ENCODE measurements at regions not wholly inside any gene's neighbourhood (a gene's known extent, or its start where the extent isn't known, plus 50 kb on each side); places are given as distances from the start of the nearest gene placed in this dataset.

GRCh38 chr15:94107652-94108051 is 123.7 kb upstream of the MCTP2 start:
- no peak for TF ChIP-seq CTCF (IDR thresholded peaks at IDR 0.05; ENCODE audit: low read depth, low read length)
- DNase-seq (ENCODE audit: low read depth in 2 of 2): no peak
- no peak overlapping the region for H3K4me3 ChIP-seq (replicated peaks in 1 of 2; ENCODE audit: low read depth in 2 of 2, low read length in 2 of 2)

- no peak for DNase-seq (ENCODE audit: low read depth in 2 of 2)
- no peak for TF ChIP-seq CTCF (IDR thresholded peaks at IDR 0.05; ENCODE audit: low read depth, low read length)
- H3K4me3 ChIP-seq (replicated peaks in 1 of 2; ENCODE audit: low read depth in 2 of 2, low read length in 2 of 2): no peak overlapping the region
Observed at GRCh38 chr15:94105760-94106159, 125.6 kb upstream of the MCTP2 start.

- no peak overlapping the region for H3K4me3 ChIP-seq (replicated peaks in 1 of 2; ENCODE audit: low read depth in 2 of 2, low read length in 2 of 2)
- no peak for DNase-seq (ENCODE audit: low read depth in 2 of 2)
- TF ChIP-seq CTCF (IDR thresholded peaks at IDR 0.05; ENCODE audit: low read depth, low read length): no peak
Observed at GRCh38 chr15:94100863-94101262, 130.5 kb upstream of the MCTP2 start.

- no peak for TF ChIP-seq CTCF (IDR thresholded peaks at IDR 0.05; ENCODE audit: low read depth, low read length)
- DNase-seq (ENCODE audit: low read depth in 2 of 2): no peak
- no peak overlapping the region for H3K4me3 ChIP-seq (replicated peaks in 1 of 2; ENCODE audit: low read depth in 2 of 2, low read length in 2 of 2)
Observed at GRCh38 chr15:94099574-94099960, 131.8 kb upstream of the MCTP2 start.

- no peak for DNase-seq (ENCODE audit: low read depth in 2 of 2)
- H3K4me3 ChIP-seq (replicated peaks in 1 of 2; ENCODE audit: low read depth in 2 of 2, low read length in 2 of 2): no peak overlapping the region
- no peak for TF ChIP-seq CTCF (IDR thresholded peaks at IDR 0.05; ENCODE audit: low read depth, low read length)
Observed at GRCh38 chr15:94098921-94099573, 132.3 kb upstream of the MCTP2 start.

- H3K4me3 ChIP-seq (replicated peaks in 1 of 2; ENCODE audit: low read depth in 2 of 2, low read length in 2 of 2): no peak overlapping the region
- DNase-seq (ENCODE audit: low read depth in 2 of 2): no peak
- TF ChIP-seq CTCF (IDR thresholded peaks at IDR 0.05; ENCODE audit: low read depth, low read length): no peak
Observed at GRCh38 chr15:94097552-94097951, 133.8 kb upstream of the MCTP2 start.

- DNase-seq (ENCODE audit: low read depth in 2 of 2): no peak
- no peak overlapping the region for H3K4me3 ChIP-seq (replicated peaks in 1 of 2; ENCODE audit: low read depth in 2 of 2, low read length in 2 of 2)
- no peak for TF ChIP-seq CTCF (IDR thresholded peaks at IDR 0.05; ENCODE audit: low read depth, low read length)
Observed at GRCh38 chr15:94094310-94094709, 137.1 kb upstream of the MCTP2 start.

Measured in cardiac fibroblast (primary cell).